Activated B cell treated with CpG ODN at 0.5 μM for 24 hours (primary cell): ENCODE measurements at regions not wholly inside any gene's neighbourhood (a gene's known extent, or its start where the extent isn't known, plus 50 kb on each side); places are given as distances from the start of the nearest gene placed in this dataset.
A peak's percentile ranks its signal among the peaks of the same experiment; 100 is the strongest.

Experiments
- ATAC-seq: fragments of 200-7000 bp; cut with Tn5 transposase; one replicate; pipeline ENCODE4 v1.10.0; 2021; ENCODE audit warnings: low read depth, mild to moderate bottlenecking, moderate library complexity
- CTCF ChIA-PET: fragments of 350-600 bp; sonication (Branson Sonifier 250); formaldehyde crosslinking; loops from one replicate; lab custom pipeline; 2021; ENCODE audit warnings: antibody characterized with exemption; lab: Charles Lee
- POLR2A ChIA-PET: fragments of 350-600 bp; sonication (Branson Sonifier 250); formaldehyde crosslinking; loops from one replicate; lab custom pipeline; 2021; ENCODE audit warnings: antibody characterized with exemption; lab: Charles Lee
- DNase-seq: peaks from one replicate; pipeline ENCODE4 v3.0.0; 2022
- H3K27ac Mint-ChIP-seq: one replicate; pipeline ENCODE4 v1.8.0; 2020; ENCODE audit warnings: mixed read lengths
- H3K27me3 Mint-ChIP-seq: one replicate; pipeline ENCODE4 v1.8.0; 2021; ENCODE audit warnings: mixed read lengths
- H3K36me3 Mint-ChIP-seq: one replicate; pipeline ENCODE4 v1.8.0; 2021; ENCODE audit warnings: low read depth, mixed read lengths
- H3K4me1 Mint-ChIP-seq: one replicate; pipeline ENCODE4 v1.8.0; 2021; ENCODE audit warnings: mixed read lengths
- H3K4me3 Mint-ChIP-seq: one replicate; pipeline ENCODE4 v1.8.0; 2020; ENCODE audit warnings: mild to moderate bottlenecking, mixed read lengths
- H3K9me3 Mint-ChIP-seq: one replicate; pipeline ENCODE4 v1.8.0; 2020; ENCODE audit warnings: mixed read lengths
- CTCF ChIP-seq: fragments of 200-600 bp; IDR thresholded peaks from one replicate; pipeline ENCODE4 v1.8.0; 2022; ENCODE audit warnings: antibody characterized with exemption, mild to moderate bottlenecking
- intact Hi-C: fragments of 100-400 bp; cut with micrococcal nuclease; formaldehyde crosslinking; loops from one replicate; pipeline ENCODE4 v1.15.1; 2024

GRCh38 chr6:25083784-25084507 is 148.2 kb upstream of the RIPOR2 start:
- ChIA-PET POLR2A (no interaction called here), CTCF (no interaction called here)
- ATAC-seq: no peak

GRCh38 chr6:25084508-25084833 is 148.7 kb upstream of the RIPOR2 start:
- CTCF ChIA-PET: no interaction called here
- no peak for DNase-seq
- H3K27ac Mint-ChIP-seq: no peak overlapping the region
- H3K4me3 Mint-ChIP-seq: no peak overlapping the region
- H3K27me3 Mint-ChIP-seq: no peaks in the 10 kb centered on the region
- TF ChIP-seq CTCF: no peak
- ATAC-seq: no peak
- peaks cover 10% of the 10 kb centered on the region for H3K4me1 Mint-ChIP-seq
- intact Hi-C loops: no loop called here
- POLR2A ChIA-PET: no interaction called here
- no peaks in the 10 kb centered on the region for H3K9me3 Mint-ChIP-seq
- peaks cover 23% of the 10 kb centered on the region for H3K36me3 Mint-ChIP-seq

More at GRCh38 chr6:25083784-25084507, 148.2 kb upstream of the RIPOR2 start:
- H3K27ac Mint-ChIP-seq: no peak overlapping the region
- no peaks in the 10 kb centered on the region for H3K27me3 Mint-ChIP-seq
- no peaks in the 10 kb centered on the region for H3K9me3 Mint-ChIP-seq
- peaks cover 10% of the 10 kb centered on the region for H3K4me1 Mint-ChIP-seq
- H3K4me3 Mint-ChIP-seq: no peak overlapping the region
- peaks cover 18% of the 10 kb centered on the region for H3K36me3 Mint-ChIP-seq
- TF ChIP-seq CTCF: no peak
- intact Hi-C loops: no loop called here
- no peak for DNase-seq

- POLR2A ChIA-PET: interaction anchor here (0.5 to 0.8 kb wide), 2 partner anchors 327 to 373 kb away, joined by 3 read pairs; no protein-coding TSS in a partner anchor
- CTCF ChIA-PET: interaction anchor here (1.0 kb wide), 1 partner anchor 230 kb away, joined by 3 read pairs; no protein-coding TSS in a partner anchor
Measured at GRCh38 chr6:25085756-25086155, 150.0 kb upstream of the RIPOR2 start.

GRCh38 chr6:25086500-25087091 is 150.8 kb upstream of the RIPOR2 start:
- ATAC-seq (no peak), DNase-seq (no peak)
- TF ChIP-seq CTCF: no peak
- peaks cover 25% of the 10 kb centered on the region for H3K36me3 Mint-ChIP-seq
- H3K4me1 Mint-ChIP-seq: peaks cover 10% of the 10 kb centered on the region
- H3K27me3 Mint-ChIP-seq: no peaks in the 10 kb centered on the region
- no peak overlapping the region for H3K4me3 Mint-ChIP-seq
- intact Hi-C loops: no loop called here
- CTCF ChIA-PET: no interaction called here
- H3K9me3 Mint-ChIP-seq: no peaks in the 10 kb centered on the region
- no peak overlapping the region for H3K27ac Mint-ChIP-seq
- POLR2A ChIA-PET: no interaction called here

More at GRCh38 chr6:25085756-25086155, 150.0 kb upstream of the RIPOR2 start:
- H3K27ac Mint-ChIP-seq: no peak overlapping the region
- DNase-seq (no peak), ATAC-seq (peak; percentile 56)
- H3K9me3 Mint-ChIP-seq: no peaks in the 10 kb centered on the region
- no peak for TF ChIP-seq CTCF
- peaks cover 10% of the 10 kb centered on the region for H3K4me1 Mint-ChIP-seq
- intact Hi-C loops: no loop called here
- H3K4me3 Mint-ChIP-seq: no peak overlapping the region
- peaks cover 23% of the 10 kb centered on the region for H3K36me3 Mint-ChIP-seq
- H3K27me3 Mint-ChIP-seq: no peaks in the 10 kb centered on the region

GRCh38 chr6:25088513-25088912 is 152.8 kb upstream of the RIPOR2 start:
- ChIA-PET CTCF (no interaction called here), POLR2A (no interaction called here)
- no peaks in the 10 kb centered on the region for H3K9me3 Mint-ChIP-seq

More at GRCh38 chr6:25088513-25088912, 152.8 kb upstream of the RIPOR2 start:
- Mint-ChIP-seq H3K27me3 (no peaks in the 10 kb centered on the region), H3K27ac (no peak overlapping the region), H3K4me1 (peaks cover 10% of the 10 kb centered on the region), H3K36me3 (peaks cover 33% of the 10 kb centered on the region), H3K4me3 (no peak overlapping the region)
- DNase-seq (no peak), ATAC-seq (no peak)
- no peak for TF ChIP-seq CTCF
- intact Hi-C loops: no loop called here
